Activated T-cell treated with anti-CD3 and anti-CD28 coated beads, Interleukin-2, amount 50 U/mL, for 72 hours (primary cell): ENCODE measurements at regions not wholly inside any gene's neighbourhood (a gene's known extent, or its start where the extent isn't known, plus 50 kb on each side); places are given as distances from the start of the nearest gene placed in this dataset.

Source experiments
- ATAC-seq, 2 donors: fragments of 150-1000 bp; cut with Tn5 transposase; replicated peaks in 1 of 2; 2 replicates each; pipeline ENCODE4 v1.10.0; 2021; ENCODE audit warnings: moderate library complexity in 2 of 2, mild to moderate bottlenecking in 1 of 2
- DNase-seq, 2 donors: peaks; one replicate each; pipeline ENCODE4 v3.0.0; 2021 to 2022; ENCODE audit warnings: mixed read lengths in 1 of 2
- H3K27ac Mint-ChIP-seq: one replicate; pipeline ENCODE4 v1.8.0; 2022; ENCODE audit warnings: mild to moderate bottlenecking, moderate library complexity, mixed read lengths
- H3K27me3 Mint-ChIP-seq: one replicate; pipeline ENCODE4 v1.8.0; 2022; ENCODE audit warnings: low read depth, mixed read lengths
- H3K36me3 Mint-ChIP-seq, 2 donors: one replicate each; pipeline ENCODE4 v1.8.0; 2022; ENCODE audit warnings: mixed read lengths in 2 of 2, mild to moderate bottlenecking in 1 of 2; ENCODE audit not compliant: insufficient read depth in 2 of 2
- H3K4me1 Mint-ChIP-seq: one replicate; pipeline ENCODE4 v1.8.0; 2022; ENCODE audit warnings: low read depth, mixed read lengths
- H3K4me3 Mint-ChIP-seq, 2 donors: one replicate each; pipeline ENCODE4 v1.8.0; 2022; ENCODE audit warnings: mild to moderate bottlenecking in 2 of 2, mixed read lengths in 2 of 2, moderate library complexity in 2 of 2
- H3K9me3 Mint-ChIP-seq, 2 donors: one replicate each; pipeline ENCODE4 v1.8.0; 2022; ENCODE audit warnings: mixed read lengths in 2 of 2

GRCh38 chr10:53749439-53749838 is 976.9 kb upstream of the MBL2 start:
- no peak overlapping the region for H3K4me3 Mint-ChIP-seq
- H3K27ac Mint-ChIP-seq: no peak overlapping the region
- peaks cover 5 to 9% of the 10 kb centered on the region in 2 donors for H3K9me3 Mint-ChIP-seq
- DNase-seq: no peak
- no peaks in the 10 kb centered on the region for H3K27me3 Mint-ChIP-seq
- no peaks in the 10 kb centered on the region for H3K4me1 Mint-ChIP-seq
- ATAC-seq: no peak
- H3K36me3 Mint-ChIP-seq: no peaks in the 10 kb centered on the region

GRCh38 chr10:53748319-53748718 is 975.7 kb upstream of the MBL2 start:
- Mint-ChIP-seq H3K27me3 (no peaks in the 10 kb centered on the region), H3K9me3 (peaks cover 5 to 15% of the 10 kb centered on the region in 2 donors), H3K36me3 (no peaks in the 10 kb centered on the region), H3K4me3 (no peak overlapping the region), H3K4me1 (no peaks in the 10 kb centered on the region), H3K27ac (no peak overlapping the region)
- ATAC-seq: no peak
- DNase-seq: no peak

GRCh38 chr10:53744746-53745145 is 972.2 kb upstream of the MBL2 start:
- no peaks in the 10 kb centered on the region for H3K27me3 Mint-ChIP-seq
- no peak for ATAC-seq
- DNase-seq: no peak
- no peaks in the 10 kb centered on the region for H3K4me1 Mint-ChIP-seq
- H3K9me3 Mint-ChIP-seq: peaks cover 5 to 14% of the 10 kb centered on the region in 2 donors
- H3K36me3 Mint-ChIP-seq: no peaks in the 10 kb centered on the region
- no peak overlapping the region for H3K4me3 Mint-ChIP-seq
- H3K27ac Mint-ChIP-seq: no peak overlapping the region

- Mint-ChIP-seq H3K36me3 (no peaks in the 10 kb centered on the region), H3K27me3 (no peaks in the 10 kb centered on the region), H3K4me1 (no peaks in the 10 kb centered on the region), H3K9me3 (peaks cover 5 to 14% of the 10 kb centered on the region in 2 donors), H3K4me3 (no peak overlapping the region), H3K27ac (no peak overlapping the region)
- DNase-seq (no peak), ATAC-seq (no peak)
Measured at GRCh38 chr10:53744176-53744575, 971.6 kb upstream of the MBL2 start.

GRCh38 chr10:53737132-53737531 is 964.5 kb upstream of the MBL2 start:
- Mint-ChIP-seq H3K4me1 (no peaks in the 10 kb centered on the region), H3K36me3 (no peaks in the 10 kb centered on the region), H3K27ac (no peak overlapping the region), H3K4me3 (no peak overlapping the region), H3K27me3 (no peaks in the 10 kb centered on the region), H3K9me3 (peaks cover 3 to 4% of the 10 kb centered on the region in 2 donors)
- ATAC-seq: no peak
- DNase-seq: no peak

- DNase-seq (no peak), ATAC-seq (no peak)
- H3K9me3 Mint-ChIP-seq: peaks cover 5 to 17% of the 10 kb centered on the region in 2 donors
- H3K4me1 Mint-ChIP-seq: no peaks in the 10 kb centered on the region
- H3K27ac Mint-ChIP-seq: no peak overlapping the region
- H3K36me3 Mint-ChIP-seq: no peaks in the 10 kb centered on the region
- no peaks in the 10 kb centered on the region for H3K27me3 Mint-ChIP-seq
- H3K4me3 Mint-ChIP-seq: no peak overlapping the region
Measured at GRCh38 chr10:53726921-53727320, 954.3 kb upstream of the MBL2 start.

- Mint-ChIP-seq H3K4me3 (no peak overlapping the region), H3K9me3 (peaks cover 1 to 11% of the 10 kb centered on the region in 2 donors), H3K4me1 (no peaks in the 10 kb centered on the region)
Measured at GRCh38 chr10:53724581-53724980, 952.0 kb upstream of the MBL2 start.

GRCh38 chr10:53719658-53720057 is 947.1 kb upstream of the MBL2 start:
- no peaks in the 10 kb centered on the region for H3K36me3 Mint-ChIP-seq
- no peak overlapping the region for H3K4me3 Mint-ChIP-seq
- H3K9me3 Mint-ChIP-seq: peaks cover 2 to 6% of the 10 kb centered on the region in 2 donors
- H3K27ac Mint-ChIP-seq: no peak overlapping the region
- DNase-seq: no peak
- H3K4me1 Mint-ChIP-seq: no peaks in the 10 kb centered on the region
- no peaks in the 10 kb centered on the region for H3K27me3 Mint-ChIP-seq
- no peak for ATAC-seq

More at GRCh38 chr10:53724581-53724980, 952.0 kb upstream of the MBL2 start:
- ATAC-seq (no peak), DNase-seq (no peak)
- no peak overlapping the region for H3K27ac Mint-ChIP-seq
- H3K27me3 Mint-ChIP-seq: no peaks in the 10 kb centered on the region
- no peaks in the 10 kb centered on the region for H3K36me3 Mint-ChIP-seq

GRCh38 chr10:53716156-53716555 is 943.6 kb upstream of the MBL2 start:
- DNase-seq: no peak
- no peaks in the 10 kb centered on the region for H3K36me3 Mint-ChIP-seq
- no peaks in the 10 kb centered on the region for H3K27me3 Mint-ChIP-seq
- no peaks in the 10 kb centered on the region for H3K4me1 Mint-ChIP-seq
- no peak overlapping the region for H3K27ac Mint-ChIP-seq
- no peak overlapping the region for H3K4me3 Mint-ChIP-seq
- ATAC-seq: no peak
- H3K9me3 Mint-ChIP-seq: peaks cover 0 to 6% of the 10 kb centered on the region in 2 donors

GRCh38 chr10:53713431-53713830 is 940.8 kb upstream of the MBL2 start:
- Mint-ChIP-seq H3K4me3 (no peak overlapping the region), H3K36me3 (peaks cover 0 to 1% of the 10 kb centered on the region in 2 donors), H3K27me3 (no peaks in the 10 kb centered on the region), H3K9me3 (peaks cover 5 to 11% of the 10 kb centered on the region in 2 donors), H3K27ac (no peak overlapping the region), H3K4me1 (no peaks in the 10 kb centered on the region)
- no peak for ATAC-seq
- DNase-seq: no peak

GRCh38 chr10:53702489-53702888 is 929.9 kb upstream of the MBL2 start:
- H3K4me1 Mint-ChIP-seq: no peaks in the 10 kb centered on the region
- ATAC-seq (no peak), DNase-seq (no peak)
- H3K9me3 Mint-ChIP-seq: peaks cover 6 to 15% of the 10 kb centered on the region in 2 donors
- peaks cover 0 to 4% of the 10 kb centered on the region in 2 donors for H3K36me3 Mint-ChIP-seq
- no peaks in the 10 kb centered on the region for H3K27me3 Mint-ChIP-seq
- H3K27ac Mint-ChIP-seq: no peak overlapping the region
- H3K4me3 Mint-ChIP-seq: no peak overlapping the region

GRCh38 chr10:53701213-53701612 is 928.6 kb upstream of the MBL2 start:
- Mint-ChIP-seq H3K4me3 (no peak overlapping the region), H3K27ac (no peak overlapping the region), H3K36me3 (peaks cover 0 to 4% of the 10 kb centered on the region in 2 donors), H3K9me3 (peaks cover 2 to 9% of the 10 kb centered on the region in 2 donors), H3K27me3 (no peaks in the 10 kb centered on the region), H3K4me1 (no peaks in the 10 kb centered on the region)
- ATAC-seq: no peak
- DNase-seq: no peak

- Mint-ChIP-seq H3K27me3 (no peaks in the 10 kb centered on the region), H3K36me3 (peaks cover 0 to 4% of the 10 kb centered on the region in 2 donors), H3K27ac (no peak overlapping the region), H3K9me3 (peaks cover 2 to 9% of the 10 kb centered on the region in 2 donors), H3K4me1 (no peaks in the 10 kb centered on the region), H3K4me3 (no peak overlapping the region)
- no peak for DNase-seq
- no peak for ATAC-seq
Measured at GRCh38 chr10:53700278-53700677, 927.7 kb upstream of the MBL2 start.

GRCh38 chr10:53699684-53700083 is 927.1 kb upstream of the MBL2 start:
- H3K27ac Mint-ChIP-seq: no peak overlapping the region
- H3K4me3 Mint-ChIP-seq: no peak overlapping the region
- H3K36me3 Mint-ChIP-seq: peaks cover 0 to 4% of the 10 kb centered on the region in 2 donors
- ATAC-seq: no peak
- no peak for DNase-seq
- no peaks in the 10 kb centered on the region for H3K27me3 Mint-ChIP-seq
- no peaks in the 10 kb centered on the region for H3K4me1 Mint-ChIP-seq
- peaks cover 2 to 9% of the 10 kb centered on the region in 2 donors for H3K9me3 Mint-ChIP-seq
